ENCODE measurements at regions not wholly inside any gene's neighbourhood (a gene's known extent, or its start where the extent isn't known, plus 50 kb on each side); places are given as distances from the start of the nearest gene placed in this dataset.

DNA sequence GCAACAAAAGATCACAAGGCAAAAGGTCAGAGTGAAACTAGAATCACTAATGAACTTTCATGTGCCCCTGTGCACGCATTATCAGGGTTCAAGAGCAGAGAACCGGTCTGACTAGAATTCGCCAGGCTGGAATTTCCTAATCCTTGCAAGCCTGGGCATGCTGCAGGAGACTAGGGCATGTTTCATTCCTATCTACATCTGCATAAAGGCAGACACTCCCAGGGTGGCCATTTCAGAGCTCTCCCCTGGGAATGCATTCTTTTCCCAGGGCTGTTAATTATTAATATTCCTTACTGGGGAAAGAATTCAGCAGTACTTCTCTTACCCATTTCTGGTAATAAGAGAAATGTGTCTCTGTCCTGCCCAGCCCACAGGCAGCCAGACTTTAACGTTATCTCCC, 90.5 kb downstream of the CDC14C start (continued):
- TF ChIP-seq, protein P1, sequence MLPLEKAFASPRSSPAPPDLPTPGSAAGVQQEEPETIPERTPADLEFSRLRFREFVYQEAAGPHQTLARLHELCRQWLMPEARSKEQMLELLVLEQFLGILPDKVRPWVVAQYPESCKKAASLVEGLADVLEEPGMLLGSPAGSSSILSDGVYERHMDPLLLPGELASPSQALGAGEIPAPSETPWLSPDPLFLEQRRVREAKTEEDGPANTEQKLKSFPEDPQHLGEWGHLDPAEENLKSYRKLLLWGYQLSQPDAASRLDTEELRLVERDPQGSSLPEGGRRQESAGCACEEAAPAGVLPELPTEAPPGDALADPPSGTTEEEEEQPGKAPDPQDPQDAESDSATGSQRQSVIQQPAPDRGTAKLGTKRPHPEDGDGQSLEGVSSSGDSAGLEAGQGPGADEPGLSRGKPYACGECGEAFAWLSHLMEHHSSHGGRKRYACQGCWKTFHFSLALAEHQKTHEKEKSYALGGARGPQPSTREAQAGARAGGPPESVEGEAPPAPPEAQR (CRISPR knock-in tag; IDR thresholded peaks at IDR 0.05) = no peak

DNA sequence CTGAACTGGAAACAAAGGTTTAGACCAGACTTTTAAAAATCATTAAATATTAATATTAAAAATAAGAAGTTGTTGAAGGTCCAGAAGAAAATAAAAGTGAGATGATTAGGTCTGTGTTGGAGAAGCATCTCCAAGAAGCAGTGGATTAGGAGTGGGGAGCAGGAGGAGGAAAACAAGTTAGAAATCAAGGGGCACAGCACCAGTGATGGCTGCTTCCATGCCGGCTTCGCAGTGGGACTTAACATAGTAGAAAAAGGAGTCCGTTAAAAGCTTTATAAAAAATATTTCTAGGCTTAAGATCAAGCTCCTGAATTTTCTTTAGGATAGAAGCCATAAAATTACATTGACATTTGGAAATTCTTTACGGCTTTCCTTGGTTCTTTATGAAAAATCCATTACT, 95.8 kb downstream of the CDC14C start:
- no peaks in the 10 kb centered on the region; the same call in 1 of the 2 replicates for H3K27me3 Mint-ChIP-seq (ENCODE audit: low read depth)
- peaks cover 44% of the 10 kb centered on the region for H3K4me1 Mint-ChIP-seq
- ATAC-seq (no peak), DNase-seq (ENCODE audit: low spot score) (no peak)
- H3K4me3 Mint-ChIP-seq = no peak overlapping the region
- POLR2A ChIA-PET = no interaction called here
- TF ChIP-seq, protein P2, sequence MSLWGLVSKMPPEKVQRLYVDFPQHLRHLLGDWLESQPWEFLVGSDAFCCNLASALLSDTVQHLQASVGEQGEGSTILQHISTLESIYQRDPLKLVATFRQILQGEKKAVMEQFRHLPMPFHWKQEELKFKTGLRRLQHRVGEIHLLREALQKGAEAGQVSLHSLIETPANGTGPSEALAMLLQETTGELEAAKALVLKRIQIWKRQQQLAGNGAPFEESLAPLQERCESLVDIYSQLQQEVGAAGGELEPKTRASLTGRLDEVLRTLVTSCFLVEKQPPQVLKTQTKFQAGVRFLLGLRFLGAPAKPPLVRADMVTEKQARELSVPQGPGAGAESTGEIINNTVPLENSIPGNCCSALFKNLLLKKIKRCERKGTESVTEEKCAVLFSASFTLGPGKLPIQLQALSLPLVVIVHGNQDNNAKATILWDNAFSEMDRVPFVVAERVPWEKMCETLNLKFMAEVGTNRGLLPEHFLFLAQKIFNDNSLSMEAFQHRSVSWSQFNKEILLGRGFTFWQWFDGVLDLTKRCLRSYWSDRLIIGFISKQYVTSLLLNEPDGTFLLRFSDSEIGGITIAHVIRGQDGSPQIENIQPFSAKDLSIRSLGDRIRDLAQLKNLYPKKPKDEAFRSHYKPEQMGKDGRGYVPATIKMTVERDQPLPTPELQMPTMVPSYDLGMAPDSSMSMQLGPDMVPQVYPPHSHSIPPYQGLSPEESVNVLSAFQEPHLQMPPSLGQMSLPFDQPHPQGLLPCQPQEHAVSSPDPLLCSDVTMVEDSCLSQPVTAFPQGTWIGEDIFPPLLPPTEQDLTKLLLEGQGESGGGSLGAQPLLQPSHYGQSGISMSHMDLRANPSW (CRISPR knock-in tag; conservative IDR thresholded peaks at IDR 0.05; ENCODE audit: low read depth) = no peak
- no peak for TF ChIP-seq OVOL2 (CRISPR knock-in tag; IDR thresholded peaks at IDR 0.05; ENCODE audit: borderline replicate concordance)
- no peak for TF ChIP-seq ZNF416 (CRISPR knock-in tag; IDR thresholded peaks at IDR 0.05)
- TF ChIP-seq, protein P3, sequence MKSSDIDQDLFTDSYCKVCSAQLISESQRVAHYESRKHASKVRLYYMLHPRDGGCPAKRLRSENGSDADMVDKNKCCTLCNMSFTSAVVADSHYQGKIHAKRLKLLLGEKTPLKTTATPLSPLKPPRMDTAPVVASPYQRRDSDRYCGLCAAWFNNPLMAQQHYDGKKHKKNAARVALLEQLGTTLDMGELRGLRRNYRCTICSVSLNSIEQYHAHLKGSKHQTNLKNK (CRISPR knock-in tag; IDR thresholded peaks at IDR 0.05) = no peak
- no peak for TF ChIP-seq CREM (CRISPR knock-in tag; IDR thresholded peaks at IDR 0.05)
- peaks cover 24% of the 10 kb centered on the region for H3K9me3 Mint-ChIP-seq
- H3K27ac Mint-ChIP-seq = no peak overlapping the region
- H3K36me3 Mint-ChIP-seq = peaks cover 23% of the 10 kb centered on the region
- CTCF ChIA-PET = no interaction called here

- no peak for ATAC-seq
- Mint-ChIP-seq H3K4me3 (no peak overlapping the region), H3K36me3 (peaks cover 9% of the 10 kb centered on the region)
- TF ChIP-seq EMX1 (CRISPR knock-in tag; IDR thresholded peaks at IDR 0.05) (no peak), IRF2 (CRISPR knock-in tag; IDR thresholded peaks at IDR 0.05; ENCODE audit: borderline replicate concordance, low read depth) (no peak), ZNF121 (CRISPR knock-in tag; IDR thresholded peaks at IDR 0.05) (no peak), TP53 (CRISPR knock-in tag; IDR thresholded peaks at IDR 0.05) (no peak), ATF1 (CRISPR knock-in tag; IDR thresholded peaks at IDR 0.05) (no peak), TEAD1 (CRISPR knock-in tag; IDR thresholded peaks at IDR 0.05) (no peak), ZNF219 (CRISPR knock-in tag; IDR thresholded peaks at IDR 0.05; ENCODE audit: borderline replicate concordance) (no peak)
- TF ChIP-seq, protein P4, sequence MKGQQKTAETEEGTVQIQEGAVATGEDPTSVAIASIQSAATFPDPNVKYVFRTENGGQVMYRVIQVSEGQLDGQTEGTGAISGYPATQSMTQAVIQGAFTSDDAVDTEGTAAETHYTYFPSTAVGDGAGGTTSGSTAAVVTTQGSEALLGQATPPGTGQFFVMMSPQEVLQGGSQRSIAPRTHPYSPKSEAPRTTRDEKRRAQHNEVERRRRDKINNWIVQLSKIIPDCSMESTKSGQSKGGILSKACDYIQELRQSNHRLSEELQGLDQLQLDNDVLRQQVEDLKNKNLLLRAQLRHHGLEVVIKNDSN (CRISPR knock-in tag; IDR thresholded peaks at IDR 0.05) = no peak
- TF ChIP-seq, protein P5, sequence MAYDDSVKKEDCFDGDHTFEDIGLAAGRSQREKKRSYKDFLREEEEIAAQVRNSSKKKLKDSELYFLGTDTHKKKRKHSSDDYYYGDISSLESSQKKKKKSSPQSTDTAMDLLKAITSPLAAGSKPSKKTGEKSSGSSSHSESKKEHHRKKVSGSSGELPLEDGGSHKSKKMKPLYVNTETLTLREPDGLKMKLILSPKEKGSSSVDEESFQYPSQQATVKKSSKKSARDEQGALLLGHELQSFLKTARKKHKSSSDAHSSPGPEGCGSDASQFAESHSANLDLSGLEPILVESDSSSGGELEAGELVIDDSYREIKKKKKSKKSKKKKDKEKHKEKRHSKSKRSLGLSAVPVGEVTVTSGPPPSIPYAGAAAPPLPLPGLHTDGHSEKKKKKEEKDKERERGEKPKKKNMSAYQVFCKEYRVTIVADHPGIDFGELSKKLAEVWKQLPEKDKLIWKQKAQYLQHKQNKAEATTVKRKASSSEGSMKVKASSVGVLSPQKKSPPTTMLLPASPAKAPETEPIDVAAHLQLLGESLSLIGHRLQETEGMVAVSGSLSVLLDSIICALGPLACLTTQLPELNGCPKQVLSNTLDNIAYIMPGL (CRISPR knock-in tag; IDR thresholded peaks at IDR 0.05) = no peak
- TF ChIP-seq, protein P6, sequence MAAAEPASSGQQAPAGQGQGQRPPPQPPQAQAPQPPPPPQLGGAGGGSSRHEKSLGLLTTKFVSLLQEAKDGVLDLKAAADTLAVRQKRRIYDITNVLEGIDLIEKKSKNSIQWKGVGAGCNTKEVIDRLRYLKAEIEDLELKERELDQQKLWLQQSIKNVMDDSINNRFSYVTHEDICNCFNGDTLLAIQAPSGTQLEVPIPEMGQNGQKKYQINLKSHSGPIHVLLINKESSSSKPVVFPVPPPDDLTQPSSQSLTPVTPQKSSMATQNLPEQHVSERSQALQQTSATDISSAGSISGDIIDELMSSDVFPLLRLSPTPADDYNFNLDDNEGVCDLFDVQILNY (CRISPR knock-in tag; IDR thresholded peaks at IDR 0.05) = no peak
- TF ChIP-seq, protein P3 (CRISPR knock-in tag; IDR thresholded peaks at IDR 0.05) = no peak
- TF ChIP-seq, protein P7, sequence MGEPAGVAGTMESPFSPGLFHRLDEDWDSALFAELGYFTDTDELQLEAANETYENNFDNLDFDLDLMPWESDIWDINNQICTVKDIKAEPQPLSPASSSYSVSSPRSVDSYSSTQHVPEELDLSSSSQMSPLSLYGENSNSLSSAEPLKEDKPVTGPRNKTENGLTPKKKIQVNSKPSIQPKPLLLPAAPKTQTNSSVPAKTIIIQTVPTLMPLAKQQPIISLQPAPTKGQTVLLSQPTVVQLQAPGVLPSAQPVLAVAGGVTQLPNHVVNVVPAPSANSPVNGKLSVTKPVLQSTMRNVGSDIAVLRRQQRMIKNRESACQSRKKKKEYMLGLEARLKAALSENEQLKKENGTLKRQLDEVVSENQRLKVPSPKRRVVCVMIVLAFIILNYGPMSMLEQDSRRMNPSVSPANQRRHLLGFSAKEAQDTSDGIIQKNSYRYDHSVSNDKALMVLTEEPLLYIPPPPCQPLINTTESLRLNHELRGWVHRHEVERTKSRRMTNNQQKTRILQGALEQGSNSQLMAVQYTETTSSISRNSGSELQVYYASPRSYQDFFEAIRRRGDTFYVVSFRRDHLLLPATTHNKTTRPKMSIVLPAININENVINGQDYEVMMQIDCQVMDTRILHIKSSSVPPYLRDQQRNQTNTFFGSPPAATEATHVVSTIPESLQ (CRISPR knock-in tag; IDR thresholded peaks at IDR 0.05) = no peak
- TF ChIP-seq, protein P8, sequence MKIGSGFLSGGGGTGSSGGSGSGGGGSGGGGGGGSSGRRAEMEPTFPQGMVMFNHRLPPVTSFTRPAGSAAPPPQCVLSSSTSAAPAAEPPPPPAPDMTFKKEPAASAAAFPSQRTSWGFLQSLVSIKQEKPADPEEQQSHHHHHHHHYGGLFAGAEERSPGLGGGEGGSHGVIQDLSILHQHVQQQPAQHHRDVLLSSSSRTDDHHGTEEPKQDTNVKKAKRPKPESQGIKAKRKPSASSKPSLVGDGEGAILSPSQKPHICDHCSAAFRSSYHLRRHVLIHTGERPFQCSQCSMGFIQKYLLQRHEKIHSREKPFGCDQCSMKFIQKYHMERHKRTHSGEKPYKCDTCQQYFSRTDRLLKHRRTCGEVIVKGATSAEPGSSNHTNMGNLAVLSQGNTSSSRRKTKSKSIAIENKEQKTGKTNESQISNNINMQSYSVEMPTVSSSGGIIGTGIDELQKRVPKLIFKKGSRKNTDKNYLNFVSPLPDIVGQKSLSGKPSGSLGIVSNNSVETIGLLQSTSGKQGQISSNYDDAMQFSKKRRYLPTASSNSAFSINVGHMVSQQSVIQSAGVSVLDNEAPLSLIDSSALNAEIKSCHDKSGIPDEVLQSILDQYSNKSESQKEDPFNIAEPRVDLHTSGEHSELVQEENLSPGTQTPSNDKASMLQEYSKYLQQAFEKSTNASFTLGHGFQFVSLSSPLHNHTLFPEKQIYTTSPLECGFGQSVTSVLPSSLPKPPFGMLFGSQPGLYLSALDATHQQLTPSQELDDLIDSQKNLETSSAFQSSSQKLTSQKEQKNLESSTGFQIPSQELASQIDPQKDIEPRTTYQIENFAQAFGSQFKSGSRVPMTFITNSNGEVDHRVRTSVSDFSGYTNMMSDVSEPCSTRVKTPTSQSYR (CRISPR knock-in tag; IDR thresholded peaks at IDR 0.05) = no peak
- TF ChIP-seq, protein P1 (CRISPR knock-in tag; IDR thresholded peaks at IDR 0.05) = no peak
These were observed 98.1 kb downstream of the CDC14C start for GRCh38 chr7:49022448-49022847.

More at GRCh38 chr7:49022448-49022847, 98.1 kb downstream of the CDC14C start:
- POLR2A ChIA-PET = no interaction called here
- Mint-ChIP-seq H3K4me1 (peaks cover 60% of the 10 kb centered on the region), H3K9me3 (peaks cover 10% of the 10 kb centered on the region), H3K27me3 (ENCODE audit: low read depth) (no peaks in the 10 kb centered on the region), H3K27ac (no peak overlapping the region)
- CTCF ChIA-PET = interaction anchor here (2.0 kb wide), 2 partner anchors 20 to 21 kb away, joined by 7 to 10 read pairs; no protein-coding TSS in a partner anchor
- DNase-seq (ENCODE audit: low spot score) = no peak
